ENCODE measurements at regions not wholly inside any gene's neighbourhood (a gene's known extent, or its start where the extent isn't known, plus 50 kb on each side); places are given as distances from the start of the nearest gene placed in this dataset.

DNA sequence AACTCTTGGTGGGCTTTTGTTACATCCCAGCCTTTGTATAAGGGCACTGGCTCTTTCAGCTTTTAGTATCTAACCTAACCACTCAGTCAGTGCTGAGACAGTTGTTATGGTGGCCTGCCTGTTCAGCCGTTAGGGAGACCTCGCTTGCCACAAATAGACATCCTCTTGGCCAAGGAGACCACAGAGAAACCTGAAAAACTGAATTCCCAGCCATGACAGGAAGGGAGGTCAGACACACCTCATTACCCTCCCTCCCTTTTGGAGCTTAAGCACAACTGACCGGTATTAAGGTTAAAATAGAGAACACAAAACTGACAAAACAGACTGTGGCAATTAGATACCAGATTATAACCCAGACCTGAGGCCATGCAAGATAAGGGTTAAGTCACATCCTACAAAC lies 1639.3 kb downstream of the RPA4 start:
- Mint-ChIP-seq H3K4me3 (no peak overlapping the region), H3K36me3 (no peaks in the 10 kb centered on the region), H3K27ac (no peak overlapping the region), H3K9me3 (no peaks in the 10 kb centered on the region), H3K27me3 (no peaks in the 10 kb centered on the region), H3K4me1 (no peaks in the 10 kb centered on the region)
- DNase-seq: no peak
- POLR2A ChIA-PET: no interaction called here
- no peak for ATAC-seq (ENCODE audit: low read depth)

DNA sequence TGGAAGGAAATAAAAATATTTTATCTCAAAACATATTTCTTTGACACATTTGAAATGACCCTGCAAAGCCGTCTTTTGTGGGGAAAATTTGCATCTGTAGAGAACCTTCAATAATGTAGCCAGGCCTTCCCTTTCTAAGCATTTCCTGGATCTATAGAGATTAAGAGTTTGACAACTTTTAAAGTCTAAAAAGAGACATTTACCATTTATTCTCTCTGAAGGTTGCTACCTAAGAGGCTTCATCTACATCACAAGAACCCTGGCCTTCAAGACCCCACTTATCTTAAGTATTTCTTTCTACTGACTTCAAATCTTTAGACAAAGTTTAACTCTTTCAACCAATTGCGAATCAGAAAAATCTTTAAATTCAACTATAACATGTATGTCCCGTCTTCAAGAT lies 1639.8 kb downstream of the RPA4 start:
- ATAC-seq (ENCODE audit: low read depth) (no peak), DNase-seq (no peak)
- Mint-ChIP-seq H3K36me3 (no peaks in the 10 kb centered on the region), H3K27ac (no peak overlapping the region), H3K4me3 (no peak overlapping the region), H3K9me3 (no peaks in the 10 kb centered on the region), H3K4me1 (no peaks in the 10 kb centered on the region), H3K27me3 (no peaks in the 10 kb centered on the region)
- POLR2A ChIA-PET: no interaction called here

DNA sequence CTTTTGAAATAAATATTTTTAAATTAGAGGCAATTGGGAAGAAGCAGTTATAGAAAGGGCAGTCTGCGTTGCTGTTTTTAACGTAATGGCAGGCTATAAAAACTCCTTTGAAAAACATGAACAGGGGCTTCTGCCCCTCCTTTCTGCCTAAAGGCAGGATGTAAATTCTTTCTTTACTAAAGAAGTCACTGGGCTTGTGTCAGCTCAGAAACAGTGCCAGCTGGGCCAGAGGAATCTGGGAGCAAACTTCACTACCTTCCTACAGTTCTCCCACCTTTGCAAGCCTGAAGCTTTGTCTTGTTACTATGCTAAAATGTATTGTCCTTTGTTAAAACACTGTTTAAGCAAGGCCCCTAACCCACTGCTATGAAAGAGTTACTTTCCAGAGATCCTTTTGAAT lies 1664.8 kb downstream of the RPA4 start:
- POLR2A ChIA-PET: no interaction called here
- no peak for ATAC-seq (ENCODE audit: low read depth)

DNA sequence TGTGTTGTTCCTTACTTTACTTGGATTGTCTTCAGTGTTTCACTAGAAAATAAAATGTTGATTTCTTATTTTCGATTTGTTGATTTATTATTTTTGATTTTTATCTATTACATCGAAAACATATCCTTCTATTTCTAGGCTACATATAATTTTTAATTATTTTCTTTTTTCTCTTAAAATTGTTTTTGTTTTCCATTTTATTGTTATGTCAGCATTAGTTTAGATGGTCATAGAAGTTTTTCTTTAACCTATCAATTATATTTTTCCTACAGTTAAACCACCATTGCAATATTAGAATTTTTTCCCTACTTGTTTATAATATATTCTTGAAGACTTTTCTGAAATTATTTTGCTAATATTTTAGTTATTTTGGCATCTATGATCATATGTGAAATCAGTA lies 1685.1 kb downstream of the RPA4 start:
- DNase-seq (no peak), ATAC-seq (ENCODE audit: low read depth) (no peak)
- POLR2A ChIA-PET: no interaction called here
- H3K36me3 Mint-ChIP-seq: no peaks in the 10 kb centered on the region
- H3K27ac Mint-ChIP-seq: no peak overlapping the region
- no peak overlapping the region for H3K4me3 Mint-ChIP-seq
- no peaks in the 10 kb centered on the region for H3K27me3 Mint-ChIP-seq
- no peaks in the 10 kb centered on the region for H3K4me1 Mint-ChIP-seq
- H3K9me3 Mint-ChIP-seq: no peaks in the 10 kb centered on the region

More for the DNA sequence above, 1664.8 kb downstream of the RPA4 start:
- DNase-seq: no peak
- H3K9me3 Mint-ChIP-seq: no peaks in the 10 kb centered on the region
- H3K4me3 Mint-ChIP-seq: no peak overlapping the region
- H3K36me3 Mint-ChIP-seq: no peaks in the 10 kb centered on the region
- H3K27ac Mint-ChIP-seq: no peak overlapping the region
- H3K27me3 Mint-ChIP-seq: no peaks in the 10 kb centered on the region
- H3K4me1 Mint-ChIP-seq: no peaks in the 10 kb centered on the region

GRCh38 chrX:98605941-98606340 lies 1722.2 kb downstream of the RPA4 start:
- no peak for DNase-seq
- Mint-ChIP-seq H3K27me3 (no peaks in the 10 kb centered on the region), H3K4me1 (no peaks in the 10 kb centered on the region), H3K9me3 (no peaks in the 10 kb centered on the region), H3K36me3 (no peaks in the 10 kb centered on the region), H3K27ac (no peak overlapping the region), H3K4me3 (no peak overlapping the region)
- ATAC-seq (ENCODE audit: low read depth): no peak
- POLR2A ChIA-PET: no interaction called here

DNA sequence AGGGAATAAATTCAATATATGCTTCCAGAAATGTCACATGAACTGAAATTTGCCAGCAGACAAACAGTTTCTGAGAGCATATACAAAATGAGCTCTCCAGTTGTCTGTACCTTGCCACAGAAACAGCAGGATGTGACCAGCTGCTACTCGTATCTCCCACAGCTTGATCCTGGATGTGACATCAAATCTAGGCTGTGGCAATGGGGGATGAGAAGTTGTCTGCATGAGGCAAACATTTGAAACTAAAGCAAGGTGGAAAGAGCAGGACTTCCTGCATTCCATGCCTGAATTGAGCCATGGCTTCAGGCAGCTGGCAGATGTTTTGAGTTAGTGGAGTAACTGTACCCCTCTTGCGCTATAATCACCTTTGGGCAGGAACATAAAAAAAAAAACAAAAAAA lies 1724.0 kb downstream of the RPA4 start:
- POLR2A ChIA-PET: no interaction called here
- no peaks in the 10 kb centered on the region for H3K9me3 Mint-ChIP-seq
- no peak for DNase-seq
- no peaks in the 10 kb centered on the region for H3K4me1 Mint-ChIP-seq
- no peak for ATAC-seq (ENCODE audit: low read depth)
- H3K27ac Mint-ChIP-seq: no peak overlapping the region
- no peaks in the 10 kb centered on the region for H3K36me3 Mint-ChIP-seq
- no peaks in the 10 kb centered on the region for H3K27me3 Mint-ChIP-seq
- H3K4me3 Mint-ChIP-seq: no peak overlapping the region

DNA sequence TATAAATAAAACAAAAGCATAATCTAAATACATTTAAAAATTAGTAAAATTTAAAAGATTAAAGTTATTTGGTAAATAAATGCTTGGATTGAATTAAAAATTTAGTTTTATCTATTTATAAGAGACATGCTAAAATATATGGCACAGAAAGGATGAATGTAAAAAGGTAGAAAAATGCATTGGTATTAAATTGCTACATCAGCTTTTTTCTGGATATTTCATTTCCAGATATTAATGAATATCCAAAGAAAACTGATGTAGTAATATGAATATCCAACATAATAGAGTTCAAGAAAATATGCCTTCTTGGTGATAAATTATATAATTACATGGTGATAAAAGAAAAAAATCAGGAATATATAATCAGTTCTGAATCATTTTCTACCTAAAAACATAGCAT lies 1743.9 kb downstream of the RPA4 start:
- ATAC-seq (ENCODE audit: low read depth) (no peak), DNase-seq (no peak)
- Mint-ChIP-seq H3K36me3 (no peaks in the 10 kb centered on the region), H3K27me3 (no peaks in the 10 kb centered on the region), H3K9me3 (no peaks in the 10 kb centered on the region), H3K4me3 (no peak overlapping the region), H3K27ac (no peak overlapping the region), H3K4me1 (no peaks in the 10 kb centered on the region)
- POLR2A ChIA-PET: no interaction called here

DNA sequence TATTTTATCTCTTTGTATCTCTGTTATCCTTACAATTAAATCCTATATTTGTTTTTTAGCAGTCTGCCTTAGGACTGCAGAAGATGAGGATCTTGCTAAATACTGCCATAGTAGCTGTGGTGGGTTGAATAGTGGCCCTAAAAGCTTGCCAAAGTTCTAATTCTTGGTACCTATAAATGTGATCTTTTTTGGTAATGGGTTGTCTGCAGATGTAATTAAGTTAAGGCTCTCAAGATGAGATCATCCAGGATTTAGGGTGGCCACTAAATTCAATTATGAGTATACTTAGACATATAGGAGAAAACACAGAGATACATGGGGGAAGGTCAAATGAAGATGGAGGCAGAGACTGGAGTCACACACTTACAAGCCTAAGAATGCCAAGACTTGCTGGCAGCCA lies 1753.7 kb downstream of the RPA4 start:
- no peaks in the 10 kb centered on the region for H3K27me3 Mint-ChIP-seq
- H3K4me3 Mint-ChIP-seq: no peak overlapping the region
- no peak overlapping the region for H3K27ac Mint-ChIP-seq
- H3K36me3 Mint-ChIP-seq: no peaks in the 10 kb centered on the region
- DNase-seq: no peak
- H3K9me3 Mint-ChIP-seq: peaks cover 4% of the 10 kb centered on the region
- ATAC-seq (ENCODE audit: low read depth): no peak
- POLR2A ChIA-PET: no interaction called here
- no peaks in the 10 kb centered on the region for H3K4me1 Mint-ChIP-seq

GRCh38 chrX:98646351-98646750 lies 1762.6 kb downstream of the RPA4 start:
- H3K27me3 Mint-ChIP-seq: no peaks in the 10 kb centered on the region
- DNase-seq (no peak), ATAC-seq (ENCODE audit: low read depth) (no peak)
- no peaks in the 10 kb centered on the region for H3K9me3 Mint-ChIP-seq
- H3K4me1 Mint-ChIP-seq: no peaks in the 10 kb centered on the region
- no peaks in the 10 kb centered on the region for H3K36me3 Mint-ChIP-seq
- H3K4me3 Mint-ChIP-seq: no peak overlapping the region
- POLR2A ChIA-PET: no interaction called here
- no peak overlapping the region for H3K27ac Mint-ChIP-seq

GRCh38 chrX:98654565-98654964 lies 1755.5 kb downstream of the PCDH19 start:
- H3K36me3 Mint-ChIP-seq: no peaks in the 10 kb centered on the region
- H3K9me3 Mint-ChIP-seq: no peaks in the 10 kb centered on the region
- no peak overlapping the region for H3K27ac Mint-ChIP-seq
- DNase-seq: no peak
- H3K4me3 Mint-ChIP-seq: no peak overlapping the region
- POLR2A ChIA-PET: no interaction called here
- ATAC-seq (ENCODE audit: low read depth): no peak
- H3K4me1 Mint-ChIP-seq: no peaks in the 10 kb centered on the region
- H3K27me3 Mint-ChIP-seq: no peaks in the 10 kb centered on the region
